Fibroblast of villous mesenchyme (primary cell): ENCODE measurements at regions not wholly inside any gene's neighbourhood (a gene's known extent, or its start where the extent isn't known, plus 50 kb on each side); places are given as distances from the start of the nearest gene placed in this dataset.

Experiments used
- DNase-seq: peaks from one replicate; pipeline ENCODE4 v3.0.0-alpha.2; 2010; ENCODE audit warnings: low read depth
- H3K4me3 ChIP-seq: 2 replicates; pipeline ENCODE4 v1.5.1; 2011; ENCODE audit warnings: low read depth, mild to moderate bottlenecking, low read length
- CTCF ChIP-seq: IDR thresholded peaks from 2 replicates; pipeline ENCODE4 v1.5.1; 2012; ENCODE audit warnings: low read depth, mild to moderate bottlenecking, low read length; ENCODE audit not compliant: insufficient read depth

- no peak for DNase-seq
- no peak overlapping the region for H3K4me3 ChIP-seq
- TF ChIP-seq CTCF: no peak
Observed at GRCh38 chr1:30575066-30575465, 148.3 kb downstream of the MATN1 start.

GRCh38 chr1:30572192-30572591 lies 151.2 kb downstream of the MATN1 start:
- no peak for TF ChIP-seq CTCF
- DNase-seq: no peak

GRCh38 chr1:30571380-30571779 lies 152.0 kb downstream of the MATN1 start:
- no peak for TF ChIP-seq CTCF
- no peak overlapping the region for H3K4me3 ChIP-seq
- no peak for DNase-seq

More at GRCh38 chr1:30572192-30572591, 151.2 kb downstream of the MATN1 start:
- no peak overlapping the region for H3K4me3 ChIP-seq

- no peak overlapping the region for H3K4me3 ChIP-seq
- TF ChIP-seq CTCF: no peak
- no peak for DNase-seq
Observed at GRCh38 chr1:30569384-30569783, 154.0 kb downstream of the MATN1 start.

GRCh38 chr1:30562559-30562958 lies 160.8 kb downstream of the MATN1 start:
- DNase-seq: no peak
- H3K4me3 ChIP-seq: no peak overlapping the region
- no peak for TF ChIP-seq CTCF

GRCh38 chr1:30551603-30552002 lies 171.8 kb downstream of the MATN1 start:
- no peak for TF ChIP-seq CTCF
- H3K4me3 ChIP-seq: no peak overlapping the region
- no peak for DNase-seq
